RWPE1 (cell line): ENCODE measurements at regions not wholly inside any gene's neighbourhood (a gene's known extent, or its start where the extent isn't known, plus 50 kb on each side); places are given as distances from the start of the nearest gene placed in this dataset.

Source experiments
- CTCF ChIA-PET: fragments of 350-600 bp; sonication (Branson Sonifier 250); formaldehyde crosslinking; extraction: SDS; loops from one replicate; lab custom pipeline; 2021; lab: Yijun Ruan, JAX
- POLR2A ChIA-PET: fragments of 400-600 bp; formaldehyde crosslinking; extraction: SDS; loops from one replicate; lab custom pipeline; 2020; ENCODE audit warnings: antibody characterized with exemption; ENCODE audit not compliant: low non-redundant PET; lab: Yijun Ruan, JAX
- DNase-seq: peaks from one replicate; pipeline ENCODE4 v3.0.0; 2012; ENCODE audit warnings: low spot score
- H3K27ac ChIP-seq: fragments of 450-650 bp; 2 replicates; pipeline ENCODE4 v1.5.1; 2017
- CTCF ChIP-seq: fragments of 450-650 bp; conservative IDR thresholded peaks from 2 replicates; pipeline ENCODE4 v1.5.1; 2017; ENCODE audit warnings: low read depth, mild to moderate bottlenecking

- CTCF ChIA-PET, result no interaction called here
- no peak for TF ChIP-seq CTCF
- H3K27ac ChIP-seq, result no peak overlapping the region
- DNase-seq, result no peak
- POLR2A ChIA-PET, result no interaction called here
These were observed 466.6 kb downstream of the FGF9 start for GRCh38 chr13:22137361-22138050.

- no peak for DNase-seq
- TF ChIP-seq CTCF, result no peak
- H3K27ac ChIP-seq, result no peak overlapping the region
- POLR2A ChIA-PET, result no interaction called here
- CTCF ChIA-PET, result interaction anchor here (1.0 kb wide), 1 partner anchor 500 kb away, joined by 4 read pairs; no protein-coding TSS in a partner anchor
These were observed 468.1 kb downstream of the FGF9 start for GRCh38 chr13:22138947-22139346.

DNA sequence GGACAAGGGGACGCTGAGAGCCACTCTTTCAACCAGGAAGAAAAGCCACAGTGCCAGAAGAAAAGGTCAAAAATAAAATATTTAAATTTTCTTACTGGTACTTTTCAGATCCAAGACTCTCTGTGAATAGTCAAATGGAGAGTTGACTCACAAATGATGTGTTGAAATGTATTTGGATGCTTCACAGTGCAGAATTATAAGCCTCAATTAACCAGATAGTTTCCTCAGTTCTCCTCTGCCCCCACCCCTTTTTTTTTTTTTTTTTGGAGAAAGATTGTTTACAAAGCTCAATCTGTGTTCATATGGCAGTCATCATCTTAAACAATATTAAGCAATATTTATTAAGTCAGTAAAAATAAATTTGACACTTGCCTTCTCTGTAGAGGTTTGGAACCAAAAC lies 470.8 kb downstream of the FGF9 start:
- TF ChIP-seq CTCF, result no peak
- DNase-seq, result no peak
- ChIA-PET CTCF (no interaction called here), POLR2A (no interaction called here)
- no peak overlapping the region for H3K27ac ChIP-seq

DNA sequence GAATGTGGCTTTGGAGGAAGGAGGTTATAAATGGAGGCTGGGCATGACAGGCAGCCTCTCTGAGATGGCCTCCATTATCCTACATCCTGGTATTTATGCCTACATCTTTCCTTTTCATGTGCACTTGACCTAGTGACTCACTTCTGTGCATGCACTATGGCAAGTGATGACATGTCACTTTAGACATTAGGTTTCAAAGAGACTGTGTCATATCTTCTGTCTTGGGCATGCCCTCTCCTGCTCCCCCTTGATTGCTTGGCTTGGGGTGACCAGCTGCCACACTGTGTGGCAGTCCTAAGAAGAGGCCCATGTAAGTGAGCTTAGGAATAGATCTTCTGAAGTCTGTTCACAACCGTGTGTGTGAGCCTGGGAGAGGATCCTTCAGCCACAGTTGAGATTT lies 472.8 kb downstream of the FGF9 start:
- H3K27ac ChIP-seq, result no peak overlapping the region
- POLR2A ChIA-PET, result no interaction called here
- DNase-seq, result no peak
- CTCF ChIA-PET, result no interaction called here
- no peak for TF ChIP-seq CTCF

DNA sequence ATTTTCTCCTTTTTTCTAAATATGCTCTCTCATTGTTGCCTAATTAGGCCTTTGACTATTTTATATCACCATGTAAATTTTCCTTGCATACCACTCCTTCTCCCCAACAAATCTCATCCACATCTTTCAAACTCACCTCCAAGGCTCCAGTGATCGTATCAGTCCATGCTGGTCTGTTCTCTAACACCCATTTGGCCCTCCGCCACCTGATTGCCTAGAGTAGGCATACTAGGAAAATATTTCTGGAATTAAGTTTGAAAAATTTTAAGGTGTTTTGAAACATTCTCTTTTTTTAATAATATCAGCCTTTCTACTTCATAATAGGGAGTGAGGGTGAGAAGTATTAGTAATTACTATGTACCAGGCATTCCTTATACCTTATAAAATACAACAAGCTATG lies 473.9 kb downstream of the FGF9 start:
- no peak for TF ChIP-seq CTCF
- no peak for DNase-seq
- H3K27ac ChIP-seq, result no peak overlapping the region
- CTCF ChIA-PET, result no interaction called here
- POLR2A ChIA-PET, result no interaction called here

- ChIA-PET POLR2A (no interaction called here), CTCF (interaction anchor here (0.6 kb wide), 1 partner anchor 304 kb away, joined by 5 read pairs; no protein-coding TSS in a partner anchor)
- TF ChIP-seq CTCF, result no peak
- no peak for DNase-seq
- no peak overlapping the region for H3K27ac ChIP-seq
These were observed 477.3 kb downstream of the FGF9 start for GRCh38 chr13:22148187-22148586.
